ENCODE measurements at regions not wholly inside any gene's neighbourhood (a gene's known extent, or its start where the extent isn't known, plus 50 kb on each side); places are given as distances from the start of the nearest gene placed in this dataset.
"Not testable (repeated sequence)": the region's sequence is repeated elsewhere in the genome, so short reads cannot be mapped to it uniquely, and the experiment has no call there.

- peak; percentile 95 for DNase-seq
Measured at GRCh38 chr15:56568466-56569167, 103.7 kb upstream of the MNS1 start.

GRCh38 chr15:56557415-56557814 lies 92.5 kb upstream of the MNS1 start:
- DNase-seq: no peak

GRCh38 chr15:56553486-56553885 lies 88.5 kb upstream of the MNS1 start:
- DNase-seq: no peak

GRCh38 chr15:56552659-56553058 lies 87.7 kb upstream of the MNS1 start:
- no peak for DNase-seq

GRCh38 chr15:56540570-56540969 lies 75.6 kb upstream of the MNS1 start:
- DNase-seq: not testable (repeated sequence)

GRCh38 chr15:56540157-56540556 lies 75.2 kb upstream of the MNS1 start:
- not testable (repeated sequence) for DNase-seq

- DNase-seq: no peak
Measured at GRCh38 chr15:56538901-56539545, 74.1 kb upstream of the MNS1 start.

GRCh38 chr15:56537881-56538280 lies 72.9 kb upstream of the MNS1 start:
- DNase-seq: peak; percentile 70

- DNase-seq: no peak
Measured at GRCh38 chr15:56534728-56535127, 69.8 kb upstream of the MNS1 start.

- DNase-seq: no peak
Measured at GRCh38 chr15:56533731-56534403, 68.9 kb upstream of the MNS1 start.

- peak; percentile 93 for DNase-seq
Measured at GRCh38 chr15:56532721-56533460, 68.0 kb upstream of the MNS1 start.

GRCh38 chr15:56530157-56530556 lies 65.2 kb upstream of the MNS1 start:
- no peak for DNase-seq

- no peak for DNase-seq
Measured at GRCh38 chr15:56528136-56528535, 63.2 kb upstream of the MNS1 start.

GRCh38 chr15:56524915-56525314 lies 60.0 kb upstream of the MNS1 start:
- DNase-seq: peak; percentile 96

GRCh38 chr15:56523521-56523920 lies 58.6 kb upstream of the MNS1 start:
- no peak for DNase-seq

- no peak for DNase-seq
Measured at GRCh38 chr15:56519000-56519399, 54.1 kb upstream of the MNS1 start.
